Stomach (tissue), 8 donors: ENCODE measurements at regions not wholly inside any gene's neighbourhood (a gene's known extent, or its start where the extent isn't known, plus 50 kb on each side); places are given as distances from the start of the nearest gene placed in this dataset.

Experiments used
- DNase-seq, 2 donors: peaks; one replicate each; pipeline versions ENCODE4 v3.0.0 to v3.0.0-alpha.2; 2013 to 2019
- H3K27ac ChIP-seq, 5 donors: fragments of 200-600 bp in 4 of 5; sonication (generic) in 4 of 5; one replicate each; pipeline ENCODE4 v1.5.1; 2013 to 2019; ENCODE audit warnings: mild to moderate bottlenecking in 1 of 5, moderate library complexity in 1 of 5
- H3K27me3 ChIP-seq, 3 donors: fragments of 200-600 bp; sonication (generic); one replicate each; pipeline ENCODE4 v1.5.1; 2017 to 2019; ENCODE audit warnings: mixed run types in 1 of 3
- H3K36me3 ChIP-seq, 4 donors: fragments of 200-600 bp; sonication (generic); 1 replicate in 3 of 4; 2 replicates in 1 of 4; pipeline ENCODE4 v1.5.1; 2016 to 2019
- H3K4me1 ChIP-seq, 4 donors: fragments of 200-600 bp; sonication (generic); one replicate each; pipeline ENCODE4 v1.5.1; 2016 to 2019
- H3K4me3 ChIP-seq, 4 donors: fragments of 200-600 bp; sonication (generic) in 3 of 4; one replicate each; pipeline ENCODE4 v1.5.1; 2016 to 2019; ENCODE audit warnings: mild to moderate bottlenecking in 1 of 4
- H3K9me3 ChIP-seq, 4 donors: fragments of 200-600 bp; sonication (generic); one replicate each; pipeline ENCODE4 v1.5.1; 2016 to 2019
- CTCF ChIP-seq, 7 experiments: fragments of 450-650 bp in 4 of 7; fragments of 200-600 bp in 3 of 7; sonication (generic) in 3 of 7; IDR thresholded peaks; one replicate each; pipeline ENCODE4 v1.5.1; 2016 to 2019; ENCODE audit warnings: antibody characterized with exemption in 7 of 7, control low read depth in 2 of 7, mild to moderate bottlenecking in 1 of 7
- EP300 ChIP-seq: sonication (generic); formaldehyde crosslinking; IDR thresholded peaks from one replicate; pipeline ENCODE4 v1.6.1; 2017; ENCODE audit warnings: antibody characterized with exemption
- POLR2A ChIP-seq, 4 donors: fragments of 450-650 bp; IDR thresholded peaks; one replicate each; pipeline ENCODE4 v1.6.1; 2016; ENCODE audit warnings: antibody characterized with exemption in 4 of 4, control low read depth in 2 of 4, mild to moderate bottlenecking in 1 of 4, moderate library complexity in 1 of 4
- POLR2AphosphoS5 ChIP-seq, 3 donors: sonication (generic); formaldehyde crosslinking; IDR thresholded peaks; one replicate each; pipeline ENCODE4 v1.6.1; 2016; ENCODE audit warnings: antibody characterized with exemption in 3 of 3
- WGBS, 5 donors: extraction: QIAGEN DNeasy Blood & Tissue Kit in 3 of 5; methylation state at CpG; one replicate each; pipeline versions ENCODE4 v1.1.5 to v1.1.7; 2013 to 2018; 5-methylcytosine and 5-hydroxymethylcytosine counted together
- intact Hi-C: fragments of 100-400 bp; cut with DNase I; formaldehyde crosslinking; loops from one replicate; pipeline ENCODE4 v1.15.1; 2023; ENCODE audit warnings: low total_unique reads
- donor health status: healthy with polysubstance abuse.
- donor health status: Bipolar disorder and iron deficiency.
- donor health status: healthy.

- no peak for DNase-seq
- Histone ChIP-seq H3K4me3 (no peak overlapping the region), H3K4me1 (no peaks in the 10 kb centered on the region), H3K27ac (no peak overlapping the region), H3K27me3 (peaks cover 0 to 31% (median 0%) of the 10 kb centered on the region in 3 donors), H3K36me3 (no peaks in the 10 kb centered on the region), H3K9me3 (no peaks in the 10 kb centered on the region)
- intact Hi-C loops: no loop called here
- TF ChIP-seq CTCF (IDR thresholded peaks at IDR 0.05) (no peak), POLR2AphosphoS5 (IDR thresholded peaks at IDR 0.05) (no peak), POLR2A (IDR thresholded peaks at IDR 0.05) (no peak), EP300 (no peak)
- 72 to 86% (median 80%) methylated on average over 2 of the region's 2 CpGs for WGBS, 5 donors
Observed at GRCh38 chr2:235151152-235151551, 199.3 kb downstream of the SH3BP4 start.

- Histone ChIP-seq H3K27me3 (peaks cover 0 to 41% (median 4%) of the 10 kb centered on the region in 3 donors), H3K27ac (no peak overlapping the region), H3K4me1 (no peaks in the 10 kb centered on the region), H3K36me3 (no peaks in the 10 kb centered on the region), H3K4me3 (no peak overlapping the region), H3K9me3 (peaks cover 0 to 5% (median 0%) of the 10 kb centered on the region in 4 donors)
- no peak for DNase-seq
- no peak for TF ChIP-seq POLR2A (IDR thresholded peaks at IDR 0.05)
- TF ChIP-seq EP300: no peak
- TF ChIP-seq CTCF (IDR thresholded peaks at IDR 0.05): no peak
- no peak for TF ChIP-seq POLR2AphosphoS5 (IDR thresholded peaks at IDR 0.05)
- WGBS, 5 donors: 81 to 92% (median 89%) methylated on average over 5 of the region's 5 CpGs
- intact Hi-C loops: no loop called here
Observed at GRCh38 chr2:235155163-235155562, 203.3 kb downstream of the SH3BP4 start.

- 65 to 77% (median 69%) methylated on average over 5 of the region's 5 CpGs for WGBS, 5 donors
- TF ChIP-seq CTCF (IDR thresholded peaks at IDR 0.05) (no peak), POLR2AphosphoS5 (IDR thresholded peaks at IDR 0.05) (no peak), EP300 (no peak), POLR2A (IDR thresholded peaks at IDR 0.05) (no peak)
Observed at GRCh38 chr2:235156055-235156454, 204.2 kb downstream of the SH3BP4 start.

GRCh38 chr2:235157746-235158482, 206.1 kb downstream of the SH3BP4 start:
- Histone ChIP-seq H3K36me3 (no peaks in the 10 kb centered on the region), H3K4me3 (no peak overlapping the region), H3K4me1 (no peaks in the 10 kb centered on the region), H3K9me3 (peaks cover 0 to 5% (median 0%) of the 10 kb centered on the region in 4 donors), H3K27me3 (peaks cover 0 to 37% (median 8%) of the 10 kb centered on the region in 3 donors), H3K27ac (no peak overlapping the region)
- 77 to 93% (median 80%) methylated on average over 9 of the region's 9 CpGs for WGBS, 5 donors
- no peak for DNase-seq
- intact Hi-C loops: no loop called here
- TF ChIP-seq CTCF (IDR thresholded peaks at IDR 0.05): no peak

More at GRCh38 chr2:235156055-235156454, 204.2 kb downstream of the SH3BP4 start:
- H3K36me3 ChIP-seq: no peaks in the 10 kb centered on the region
- intact Hi-C loops: no loop called here
- H3K27ac ChIP-seq: no peak overlapping the region
- H3K4me3 ChIP-seq: no peak overlapping the region
- peaks cover 0 to 37% (median 5%) of the 10 kb centered on the region in 3 donors for H3K27me3 ChIP-seq
- peaks cover 0 to 5% (median 0%) of the 10 kb centered on the region in 4 donors for H3K9me3 ChIP-seq
- no peak for DNase-seq
- no peaks in the 10 kb centered on the region for H3K4me1 ChIP-seq
